ENCODE measurements at regions not wholly inside any gene's neighbourhood (a gene's known extent, or its start where the extent isn't known, plus 50 kb on each side); places are given as distances from the start of the nearest gene placed in this dataset.
"Not testable (repeated sequence)": the region's sequence is repeated elsewhere in the genome, so short reads cannot be mapped to it uniquely, and the experiment has no call there.

GRCh38 chr16:29351271-29351969, 55.1 kb downstream of the NPIPB11 start:
- TF ChIP-seq CTCF, POLR2AphosphoS5 (IDR thresholded peaks at IDR 0.05): not testable (repeated sequence)

All from suprapubic skin (tissue), 3 donors.